ENCODE measurements at regions not wholly inside any gene's neighbourhood (a gene's known extent, or its start where the extent isn't known, plus 50 kb on each side); places are given as distances from the start of the nearest gene placed in this dataset.

- Histone ChIP-seq H3K4me2 (ENCODE audit: insufficient read depth, low read length) (no peak overlapping the region), H3K4me3 (ENCODE audit: insufficient read depth, low read length) (no peak overlapping the region), H4K20me1 (ENCODE audit: insufficient read depth, low read length) (no peaks in the 10 kb centered on the region), H3K4me1 (ENCODE audit: insufficient read depth, low read length) (no peaks in the 10 kb centered on the region), H3K27me3 (ENCODE audit: insufficient read depth, low read length) (peaks cover 3% of the 10 kb centered on the region), H2AFZ (ENCODE audit: low read length) (no peak overlapping the region), H3K27ac (ENCODE audit: low read depth, low read length) (no peak overlapping the region), H3K36me3 (ENCODE audit: insufficient read depth, low read length) (no peaks in the 10 kb centered on the region), H3K79me2 (ENCODE audit: insufficient read depth, low read length) (no peaks in the 10 kb centered on the region), H3K9me3 (ENCODE audit: low read depth, low read length) (no peaks in the 10 kb centered on the region)
- no peak for DNase-seq (ENCODE audit: insufficient read length, low spot score, missing footprints)
- TF ChIP-seq CTCF (IDR thresholded peaks at IDR 0.05; ENCODE audit: extremely low read depth, low read depth, low read length): no peak
These were observed 98.9 kb downstream of the TBXT start for GRCh38 chr6:166068768-166069167.

- no peak for DNase-seq (ENCODE audit: insufficient read length, low spot score, missing footprints)
- no peak for TF ChIP-seq CTCF (IDR thresholded peaks at IDR 0.05; ENCODE audit: extremely low read depth, low read depth, low read length)
- no peaks in the 10 kb centered on the region for H3K79me2 ChIP-seq (ENCODE audit: insufficient read depth, low read length)
- peaks cover 3% of the 10 kb centered on the region for H3K27me3 ChIP-seq (ENCODE audit: insufficient read depth, low read length)
- H3K4me2 ChIP-seq (ENCODE audit: insufficient read depth, low read length): peak overlapping the region; percentile 48
- H4K20me1 ChIP-seq (ENCODE audit: insufficient read depth, low read length): no peaks in the 10 kb centered on the region
- peak overlapping the region; percentile 68 for H3K27ac ChIP-seq (ENCODE audit: low read depth, low read length)
- peak overlapping the region; percentile 44 for H2AFZ ChIP-seq (ENCODE audit: low read length)
- no peaks in the 10 kb centered on the region for H3K36me3 ChIP-seq (ENCODE audit: insufficient read depth, low read length)
- peaks cover 19% of the 10 kb centered on the region for H3K4me1 ChIP-seq (ENCODE audit: insufficient read depth, low read length)
- no peak overlapping the region for H3K4me3 ChIP-seq (ENCODE audit: insufficient read depth, low read length)
- no peaks in the 10 kb centered on the region for H3K9me3 ChIP-seq (ENCODE audit: low read depth, low read length)
These were observed 109.4 kb downstream of the TBXT start for GRCh38 chr6:166058064-166058739.

- Histone ChIP-seq H3K4me3 (ENCODE audit: insufficient read depth, low read length) (no peak overlapping the region), H3K79me2 (ENCODE audit: insufficient read depth, low read length) (no peaks in the 10 kb centered on the region), H2AFZ (ENCODE audit: low read length) (no peak overlapping the region), H3K9me3 (ENCODE audit: low read depth, low read length) (no peaks in the 10 kb centered on the region), H3K27me3 (ENCODE audit: insufficient read depth, low read length) (peaks cover 3% of the 10 kb centered on the region), H3K27ac (ENCODE audit: low read depth, low read length) (peak overlapping the region; percentile 68), H3K4me2 (ENCODE audit: insufficient read depth, low read length) (peak overlapping the region; percentile 48), H4K20me1 (ENCODE audit: insufficient read depth, low read length) (no peaks in the 10 kb centered on the region), H3K4me1 (ENCODE audit: insufficient read depth, low read length) (peaks cover 19% of the 10 kb centered on the region), H3K36me3 (ENCODE audit: insufficient read depth, low read length) (no peaks in the 10 kb centered on the region)
- DNase-seq (ENCODE audit: insufficient read length, low spot score, missing footprints): no peak
- TF ChIP-seq CTCF (IDR thresholded peaks at IDR 0.05; ENCODE audit: extremely low read depth, low read depth, low read length): no peak
These were observed 110.2 kb downstream of the TBXT start for GRCh38 chr6:166057431-166057830.

GRCh38 chr6:166056637-166057036, 111.0 kb downstream of the TBXT start:
- Histone ChIP-seq H3K4me3 (ENCODE audit: insufficient read depth, low read length) (no peak overlapping the region), H3K36me3 (ENCODE audit: insufficient read depth, low read length) (no peaks in the 10 kb centered on the region), H3K4me1 (ENCODE audit: insufficient read depth, low read length) (peaks cover 19% of the 10 kb centered on the region), H3K27ac (ENCODE audit: low read depth, low read length) (peak overlapping the region; percentile 68), H3K79me2 (ENCODE audit: insufficient read depth, low read length) (no peaks in the 10 kb centered on the region), H4K20me1 (ENCODE audit: insufficient read depth, low read length) (no peaks in the 10 kb centered on the region), H3K4me2 (ENCODE audit: insufficient read depth, low read length) (peak overlapping the region; percentile 35), H3K9me3 (ENCODE audit: low read depth, low read length) (no peaks in the 10 kb centered on the region), H2AFZ (ENCODE audit: low read length) (no peak overlapping the region), H3K27me3 (ENCODE audit: insufficient read depth, low read length) (peaks cover 3% of the 10 kb centered on the region)
- no peak for DNase-seq (ENCODE audit: insufficient read length, low spot score, missing footprints)
- TF ChIP-seq CTCF (IDR thresholded peaks at IDR 0.05; ENCODE audit: extremely low read depth, low read depth, low read length): no peak

Measured in osteoblast (primary cell).